ENCODE measurements at regions not wholly inside any gene's neighbourhood (a gene's known extent, or its start where the extent isn't known, plus 50 kb on each side); places are given as distances from the start of the nearest gene placed in this dataset.
"Not testable (repeated sequence)": the region's sequence is repeated elsewhere in the genome, so short reads cannot be mapped to it uniquely, and the experiment has no call there.

GRCh38 chr6:144361016-144361415 lies 75.9 kb downstream of the UTRN start:
- H3K4me1 ChIP-seq = peaks cover 28 to 52% (median 43%) of the 10 kb centered on the region in 4 donors

GRCh38 chr6:144362042-144363018 lies 77.2 kb downstream of the UTRN start:
- DNase-seq = peak in 1 of 2 donors; percentile 11
- Histone ChIP-seq H3K27ac (peak overlapping the region; percentile 23 to 58 (median 40)), H3K4me3 (no peak overlapping the region), H3K9me3 (no peaks in the 10 kb centered on the region), H3K27me3 (no peaks in the 10 kb centered on the region), H3K36me3 (no peaks in the 10 kb centered on the region), H3K4me1 (peaks cover 28 to 52% (median 43%) of the 10 kb centered on the region in 4 donors)
- TF ChIP-seq POLR2AphosphoS5 (IDR thresholded peaks at IDR 0.05) (no peak), EP300 (IDR thresholded peaks at IDR 0.05) (no peak), CTCF (IDR thresholded peaks at IDR 0.05) (no peak), POLR2A (IDR thresholded peaks at IDR 0.05) (no peak)
- peak; percentile 46 to 53 for ATAC-seq (ENCODE audit: low FRiP score in 2 of 2)
- 61 to 63% methylated on average over 5 of the region's 5 CpGs for WGBS, 2 donors

More at GRCh38 chr6:144361016-144361415, 75.9 kb downstream of the UTRN start:
- H3K27ac ChIP-seq = peak overlapping the region in 3 of 4 donors; percentile 23 to 58 (median 26)
- 81 to 93% methylated on average over 1 of the region's 1 CpG for whole genome bisulfite sequencing, 2 donors
- no peak for TF ChIP-seq CTCF (IDR thresholded peaks at IDR 0.05)
- no peak for TF ChIP-seq POLR2AphosphoS5 (IDR thresholded peaks at IDR 0.05)
- TF ChIP-seq EP300 (IDR thresholded peaks at IDR 0.05) = no peak
- no peak for TF ChIP-seq POLR2A (IDR thresholded peaks at IDR 0.05)
- H3K4me3 ChIP-seq = no peak overlapping the region
- DNase-seq = no peak
- no peak for ATAC-seq (ENCODE audit: low FRiP score in 2 of 2)
- H3K36me3 ChIP-seq = no peaks in the 10 kb centered on the region
- no peaks in the 10 kb centered on the region for H3K27me3 ChIP-seq
- no peaks in the 10 kb centered on the region for H3K9me3 ChIP-seq

- Histone ChIP-seq H3K4me1 (peaks cover 28 to 48% (median 42%) of the 10 kb centered on the region in 4 donors), H3K4me3 (peak overlapping the region in 1 of 4 donors; percentile 2), H3K27ac (peak overlapping the region; percentile 45 to 73 (median 52)), H3K27me3 (no peaks in the 10 kb centered on the region), H3K36me3 (no peaks in the 10 kb centered on the region), H3K9me3 (no peaks in the 10 kb centered on the region)
- DNase-seq = no peak
- peak in 1 of 2 donors; percentile 48 for ATAC-seq (ENCODE audit: low FRiP score in 2 of 2)
- 74 to 85% methylated on average over 7 of the region's 7 CpGs for WGBS, 2 donors
- TF ChIP-seq EP300 (IDR thresholded peaks at IDR 0.05) (no peak), CTCF (IDR thresholded peaks at IDR 0.05) (no peak), POLR2AphosphoS5 (IDR thresholded peaks at IDR 0.05) (no peak)
These were observed 79.1 kb downstream of the UTRN start for GRCh38 chr6:144364208-144364720.

GRCh38 chr6:144364782-144365181 lies 79.6 kb downstream of the UTRN start:
- H3K4me3 ChIP-seq = peak overlapping the region in 1 of 4 donors; percentile 2
- ATAC-seq (ENCODE audit: low FRiP score in 2 of 2) = peak in 1 of 2 donors; percentile 20
- WGBS, 2 donors = 66 to 68% methylated on average over 3 of the region's 3 CpGs

GRCh38 chr6:144365271-144365670 lies 80.1 kb downstream of the UTRN start:
- Histone ChIP-seq H3K27me3 (no peaks in the 10 kb centered on the region), H3K9me3 (no peaks in the 10 kb centered on the region), H3K4me3 (no peak overlapping the region), H3K36me3 (peaks cover 0 to 3% (median 0%) of the 10 kb centered on the region in 4 donors), H3K27ac (peak overlapping the region in 1 of 4 donors; percentile 51), H3K4me1 (peaks cover 27 to 46% (median 39%) of the 10 kb centered on the region in 4 donors)
- DNase-seq (no peak), ATAC-seq (ENCODE audit: low FRiP score in 2 of 2) (no peak)
- WGBS, 2 donors = 85 to 90% methylated on average over 1 of the region's 1 CpG
- TF ChIP-seq POLR2A (IDR thresholded peaks at IDR 0.05) (no peak), POLR2AphosphoS5 (IDR thresholded peaks at IDR 0.05) (no peak), EP300 (IDR thresholded peaks at IDR 0.05) (no peak), CTCF (IDR thresholded peaks at IDR 0.05) (no peak)

More at GRCh38 chr6:144364782-144365181, 79.6 kb downstream of the UTRN start:
- Histone ChIP-seq H3K36me3 (no peaks in the 10 kb centered on the region), H3K9me3 (no peaks in the 10 kb centered on the region), H3K27ac (peak overlapping the region; percentile 45 to 73 (median 52)), H3K27me3 (no peaks in the 10 kb centered on the region), H3K4me1 (peaks cover 28 to 48% (median 41%) of the 10 kb centered on the region in 4 donors)
- DNase-seq = no peak
- TF ChIP-seq POLR2A (IDR thresholded peaks at IDR 0.05) (peak in 1 of 4 donors; percentile 53), POLR2AphosphoS5 (IDR thresholded peaks at IDR 0.05) (no peak)

- 67 to 94% methylated on average over 1 of the region's 1 CpG for WGBS, 2 donors
- H3K27ac ChIP-seq; H3K4me3 ChIP-seq; H3K27me3 ChIP-seq; H3K36me3 ChIP-seq; H3K9me3 ChIP-seq; DNase-seq; ATAC-seq (ENCODE audit: low FRiP score in 2 of 2): not testable (repeated sequence)
- peaks cover 5 to 12% (median 7%) of the 10 kb centered on the region in 4 donors for H3K4me1 ChIP-seq
These were observed 84.6 kb downstream of the UTRN start for GRCh38 chr6:144369696-144370095.

Data from upper lobe of left lung (tissue), 6 donors.